ENCODE measurements at regions not wholly inside any gene's neighbourhood (a gene's known extent, or its start where the extent isn't known, plus 50 kb on each side); places are given as distances from the start of the nearest gene placed in this dataset.

DNA sequence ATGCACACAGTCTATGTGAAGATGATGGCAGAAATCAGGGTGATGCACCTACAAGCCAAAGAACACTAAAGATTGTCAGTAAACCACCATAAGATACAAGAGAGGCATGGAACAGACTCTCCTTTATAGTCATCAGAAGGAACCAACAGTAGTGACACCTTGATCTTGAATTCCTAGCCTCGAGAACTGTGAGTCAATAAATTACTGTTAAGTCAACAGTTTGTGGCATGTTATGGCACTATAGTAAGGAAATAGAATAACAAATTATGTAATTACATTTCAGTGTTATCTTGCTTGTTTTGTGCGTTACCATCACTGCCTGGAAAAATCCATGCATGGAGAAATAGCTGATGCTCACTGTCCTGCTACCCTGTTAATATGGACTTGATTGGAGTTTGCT lies 110.2 kb upstream of the LRP1B start:
- no peak for DNase-seq

GRCh38 chr2:142236181-142236580 lies 105.4 kb upstream of the LRP1B start:
- no peak for DNase-seq

- no peak for DNase-seq
These were observed 103.9 kb upstream of the LRP1B start for GRCh38 chr2:142234741-142235140.

DNA sequence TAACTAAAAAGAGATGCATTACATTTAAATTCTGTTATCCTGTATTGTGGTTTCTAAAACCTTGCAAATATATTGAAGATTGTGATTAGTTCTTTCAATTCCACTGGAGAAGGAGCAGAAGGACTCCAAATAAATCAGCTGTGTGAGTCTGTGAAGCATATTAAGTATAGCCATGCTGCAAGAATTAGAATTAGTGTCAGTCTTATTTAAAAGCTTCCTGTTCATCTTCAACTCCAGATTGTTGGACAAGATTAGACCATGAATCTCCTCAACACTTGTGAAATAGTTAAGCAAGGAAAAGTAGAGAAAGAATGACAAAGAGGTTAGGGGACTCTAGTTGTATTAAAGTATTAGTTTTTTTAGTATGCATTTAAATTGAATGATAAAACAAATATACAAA lies 92.5 kb upstream of the LRP1B start:
- no peak for DNase-seq

- no peak for DNase-seq
These were observed 91.9 kb upstream of the LRP1B start for GRCh38 chr2:142222715-142223114.

GRCh38 chr2:142220901-142221300 lies 90.1 kb upstream of the LRP1B start:
- DNase-seq = no peak

DNA sequence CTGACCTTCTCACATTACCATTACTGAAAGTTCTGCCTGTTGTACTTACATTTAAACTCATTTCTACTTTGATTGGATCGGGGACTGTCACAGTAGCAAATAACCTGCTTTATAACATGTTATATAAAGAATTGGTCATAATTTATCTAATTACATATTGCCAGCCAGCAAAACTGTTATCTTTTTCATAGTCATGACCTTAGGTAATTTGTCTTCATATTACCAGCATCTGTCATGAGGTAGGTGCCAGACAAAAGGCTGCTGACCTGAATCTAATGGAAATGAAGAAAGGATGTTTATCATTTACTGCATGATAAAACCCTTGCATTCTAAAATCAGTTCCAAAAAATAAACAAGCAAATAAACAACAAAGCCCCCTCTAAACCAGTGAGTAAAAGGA lies 89.4 kb upstream of the LRP1B start:
- DNase-seq = no peak

DNA sequence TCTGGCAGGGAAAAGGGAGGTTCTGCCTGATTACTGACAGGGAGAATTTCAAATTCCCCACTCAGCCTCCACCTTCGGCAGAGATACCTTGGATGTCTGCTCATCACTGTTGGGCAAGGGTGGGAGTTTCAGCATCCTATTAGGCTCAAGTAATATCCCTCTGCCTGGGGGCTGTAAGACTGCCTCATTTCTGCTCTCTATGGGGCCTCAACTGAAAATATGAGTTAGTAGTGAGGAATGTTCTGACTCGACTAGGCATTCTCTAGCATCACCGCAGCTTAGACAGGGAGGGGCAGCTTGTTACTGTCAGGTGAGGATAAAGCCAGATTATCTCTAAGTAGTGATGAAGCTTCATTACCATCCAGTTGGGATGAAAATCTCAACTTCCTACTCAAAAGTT lies 87.7 kb upstream of the LRP1B start:
- DNase-seq = no peak

GRCh38 chr2:142217804-142218203 lies 87.0 kb upstream of the LRP1B start:
- DNase-seq = no peak

GRCh38 chr2:142200062-142200461 lies 69.2 kb upstream of the LRP1B start:
- DNase-seq = no peak

- no peak for DNase-seq
These were observed 68.3 kb upstream of the LRP1B start for GRCh38 chr2:142199073-142199472.

DNA sequence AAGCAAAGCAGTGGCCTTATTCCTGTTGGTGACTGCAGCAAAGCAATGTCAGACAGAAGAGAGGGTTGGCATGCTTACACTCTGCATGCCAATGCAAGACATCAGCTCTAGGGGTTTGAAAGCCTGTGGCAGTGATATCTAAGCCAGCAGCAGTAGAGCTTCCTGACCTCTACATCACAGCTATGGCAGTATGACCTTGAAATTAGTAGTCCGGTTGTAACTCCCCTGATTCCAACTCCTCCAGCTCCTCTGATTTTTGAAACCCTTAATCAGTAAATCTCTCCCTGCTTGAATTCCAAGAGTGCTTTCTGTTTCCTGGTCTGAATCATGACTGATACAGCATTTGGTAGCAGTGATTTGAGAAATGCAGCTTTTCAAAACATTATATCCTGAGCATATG lies 60.0 kb upstream of the LRP1B start:
- DNase-seq = no peak

- DNase-seq = no peak
These were observed 58.7 kb upstream of the LRP1B start for GRCh38 chr2:142189501-142189900.

- DNase-seq = no peak
These were observed 57.7 kb upstream of the LRP1B start for GRCh38 chr2:142188562-142188961.

- no peak for DNase-seq
These were observed 50.2 kb upstream of the LRP1B start for GRCh38 chr2:142180820-142181533.

Measured in renal pelvis (tissue), 1 donor.